Fibroblast of skin of left biceps (primary cell): ENCODE measurements at regions not wholly inside any gene's neighbourhood (a gene's known extent, or its start where the extent isn't known, plus 50 kb on each side); places are given as distances from the start of the nearest gene placed in this dataset.
"Not testable (repeated sequence)": the region's sequence is repeated elsewhere in the genome, so short reads cannot be mapped to it uniquely, and the experiment has no call there.

Experiments used
- DNase-seq, 2 experiments: peaks; one replicate each; pipeline ENCODE4 v3.0.0-alpha.2; 2013; ENCODE audit warnings: low read depth in 2 of 2

DNA sequence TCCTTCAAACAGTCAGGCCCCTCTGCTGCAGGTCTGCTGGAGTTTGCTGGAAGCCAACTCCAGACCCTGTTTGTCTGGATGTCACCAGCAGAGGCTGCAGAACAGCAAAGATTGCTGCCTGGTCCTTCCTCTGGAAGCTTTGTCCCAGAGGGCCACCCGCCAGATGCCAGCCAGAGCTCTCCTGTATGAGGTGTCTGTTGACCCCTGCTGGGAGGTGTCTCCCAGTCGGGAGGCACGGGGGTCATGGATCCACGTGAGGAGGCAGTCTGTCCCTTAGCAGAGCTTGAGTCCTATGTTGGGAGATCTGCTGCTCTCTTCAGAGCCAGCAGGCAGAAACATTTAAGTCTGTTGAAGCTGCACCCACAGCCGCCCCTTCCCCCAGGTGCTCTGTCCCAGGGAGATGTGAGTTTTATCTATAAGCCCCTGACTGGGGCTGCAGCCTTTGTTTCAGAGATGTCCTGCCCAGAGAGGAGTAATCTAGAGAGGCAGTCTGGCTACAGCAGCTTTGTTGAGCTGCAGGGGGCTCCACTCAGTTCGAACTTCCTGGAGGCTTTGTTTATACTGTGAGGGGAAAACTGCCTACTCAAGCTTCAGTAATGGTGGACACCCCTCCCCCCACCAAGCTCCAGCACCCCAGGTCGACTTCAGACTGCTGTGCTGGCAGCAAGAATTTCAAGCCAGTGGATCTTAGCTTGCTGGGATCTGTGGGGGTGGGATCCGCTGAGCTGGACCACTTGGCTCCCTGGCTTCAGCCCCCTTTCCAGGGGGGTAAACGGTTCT is 72.1 kb downstream of the OGFRL1 start:
- DNase-seq: not testable (repeated sequence)

GRCh38 chr6:71364889-71365542 is 76.4 kb downstream of the OGFRL1 start:
- DNase-seq: no peak

DNA sequence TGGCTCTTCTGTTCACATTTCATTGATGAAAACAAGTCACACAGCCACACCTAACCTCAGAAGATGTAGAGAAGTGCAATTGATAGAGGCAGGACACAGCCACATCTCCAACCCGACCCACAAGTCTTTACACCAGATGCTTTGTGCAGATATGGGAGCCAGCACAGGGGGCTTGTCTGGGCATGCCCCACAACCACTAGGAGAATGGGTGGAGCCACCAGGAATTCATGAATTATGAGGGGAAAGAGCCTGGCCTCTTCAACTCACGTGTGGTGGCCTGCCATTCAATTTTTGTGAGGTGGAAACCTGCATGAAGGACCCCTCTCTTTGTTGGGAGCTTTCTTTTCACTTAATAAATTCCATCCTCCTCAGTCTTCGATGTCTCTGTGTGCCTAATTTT is 79.1 kb downstream of the OGFRL1 start:
- DNase-seq: no peak

- no peak for DNase-seq
These were observed 79.7 kb downstream of the OGFRL1 start for GRCh38 chr6:71368284-71368683.

DNA sequence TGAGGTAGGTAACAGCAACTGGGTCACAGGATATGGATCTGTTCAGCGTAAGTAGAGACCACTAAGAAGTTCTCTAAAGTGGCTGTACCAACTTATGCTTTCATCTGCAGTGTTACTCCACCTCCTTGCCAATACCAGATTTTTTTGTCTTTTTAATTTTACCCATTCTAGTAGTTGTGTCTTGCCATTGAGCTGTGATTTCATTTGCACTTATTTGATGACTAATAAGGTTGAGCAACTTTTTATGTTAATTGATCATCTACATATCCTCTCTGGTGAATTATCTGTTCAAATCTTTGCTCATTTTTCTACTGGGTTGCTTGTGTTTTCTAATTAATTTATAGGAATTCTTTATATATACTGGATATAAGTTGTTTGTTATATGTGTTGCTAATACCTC is 82.9 kb downstream of the OGFRL1 start:
- no peak for DNase-seq

GRCh38 chr6:71373943-71374342 is 85.3 kb downstream of the OGFRL1 start:
- DNase-seq: no peak

DNA sequence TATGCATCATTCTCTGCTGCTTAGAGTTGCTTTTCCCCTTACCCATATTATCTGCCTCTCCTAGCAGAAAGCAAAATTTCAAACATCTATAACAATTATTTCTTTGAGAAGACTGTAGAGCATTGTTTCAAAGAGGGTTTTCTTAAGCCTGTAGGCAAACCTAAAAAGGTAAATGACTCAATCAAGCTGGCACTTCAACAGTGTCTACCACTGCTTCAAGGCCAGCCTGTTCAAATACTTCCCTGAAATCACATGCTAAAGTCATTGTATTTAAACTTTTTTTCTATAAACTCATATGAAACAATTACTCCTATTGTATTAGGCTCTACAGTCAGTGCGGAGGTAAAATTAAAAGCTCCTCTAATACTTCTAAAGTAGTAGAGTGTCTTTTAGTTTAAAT is 87.1 kb downstream of the OGFRL1 start:
- DNase-seq: no peak

GRCh38 chr6:71376830-71377229 is 88.2 kb downstream of the OGFRL1 start:
- no peak for DNase-seq

- DNase-seq: no peak
These were observed 94.9 kb downstream of the OGFRL1 start for GRCh38 chr6:71383476-71383875.

DNA sequence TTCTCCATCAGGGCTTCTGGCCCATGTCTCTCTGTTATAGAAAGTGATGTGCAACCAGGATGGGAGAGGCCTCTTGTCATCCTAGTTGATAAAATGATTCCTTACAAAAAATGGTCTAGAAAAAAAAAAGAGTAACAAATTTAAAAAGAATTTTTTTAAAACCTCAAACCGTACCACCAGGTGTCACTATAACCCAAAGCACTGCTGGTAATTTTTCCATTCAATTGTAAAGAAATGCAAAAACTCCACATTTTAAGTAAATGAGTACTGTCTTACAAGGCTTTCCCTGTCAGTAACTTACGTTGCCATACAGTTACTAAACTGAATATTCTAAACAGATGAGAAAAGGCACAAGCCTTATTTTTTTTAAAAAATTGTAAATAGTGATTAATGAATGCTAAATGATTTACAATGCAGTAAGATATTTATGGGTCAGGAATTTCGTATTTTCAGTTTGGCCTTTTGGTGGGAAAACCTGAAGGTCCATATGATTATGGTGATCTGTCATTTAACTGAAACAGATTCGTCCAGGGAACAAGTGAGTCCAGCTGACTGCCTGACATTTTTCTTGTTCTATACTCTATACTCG is 95.4 kb downstream of the OGFRL1 start:
- no peak for DNase-seq

- DNase-seq: no peak
These were observed 96.7 kb downstream of the OGFRL1 start for GRCh38 chr6:71385111-71385822.

- DNase-seq: no peak
These were observed 97.6 kb downstream of the OGFRL1 start for GRCh38 chr6:71386215-71386614.

- no peak for DNase-seq
These were observed 98.6 kb downstream of the OGFRL1 start for GRCh38 chr6:71387179-71387578.

GRCh38 chr6:71388068-71388744 is 99.6 kb downstream of the OGFRL1 start:
- no peak for DNase-seq

DNA sequence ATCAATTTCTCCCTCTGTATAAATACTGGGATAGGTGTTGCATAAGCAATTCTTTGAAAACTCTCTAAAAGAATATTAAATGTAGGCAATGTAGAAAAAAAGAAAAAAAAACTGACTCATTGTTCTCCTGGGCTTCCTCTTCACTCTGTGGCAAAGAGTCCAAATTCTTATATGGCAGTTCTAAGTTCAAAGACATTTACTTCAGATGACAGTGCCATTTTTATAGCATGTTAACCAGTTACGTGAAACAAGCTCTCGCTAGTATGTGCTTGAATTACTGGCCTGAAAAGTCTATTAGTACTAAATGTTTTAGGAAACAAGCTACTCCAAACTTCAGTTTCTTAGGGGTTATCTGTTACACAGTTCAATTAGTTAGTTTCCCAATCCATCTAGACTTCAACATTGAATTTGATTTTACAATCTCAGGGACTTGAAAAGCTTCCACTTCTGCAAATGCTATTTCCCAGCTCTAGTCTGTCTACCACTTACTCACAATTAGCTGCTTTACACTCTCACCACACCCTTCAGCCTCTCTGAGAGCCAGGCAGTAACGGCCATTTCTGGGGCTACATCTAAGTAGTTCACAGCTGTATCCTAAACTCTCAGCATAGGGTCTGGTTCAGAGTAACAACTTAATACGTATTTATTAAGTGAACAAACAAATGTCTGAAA is 100.4 kb downstream of the OGFRL1 start:
- no peak for DNase-seq

DNA sequence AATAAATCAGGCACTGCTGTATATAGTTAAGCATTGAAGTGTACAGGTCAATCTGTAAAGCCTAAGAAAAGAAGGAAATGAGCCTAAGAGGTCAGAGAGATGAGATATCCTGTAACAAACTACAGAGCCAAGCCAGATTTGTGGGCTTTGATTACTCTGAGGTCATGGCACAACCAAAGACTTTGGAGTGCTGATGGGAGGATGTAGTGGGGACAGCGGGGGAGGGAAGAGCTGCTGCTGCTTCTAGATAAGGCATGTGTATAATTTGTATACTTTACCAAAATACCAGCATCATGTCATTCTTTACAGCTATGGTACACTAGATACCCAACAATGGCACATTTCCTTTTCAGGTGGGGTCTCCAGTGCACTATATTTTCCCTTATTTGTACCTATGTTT is 102.5 kb downstream of the OGFRL1 start:
- no peak for DNase-seq

GRCh38 chr6:71392276-71392675 is 103.7 kb downstream of the OGFRL1 start:
- DNase-seq: no peak

- DNase-seq: no peak
These were observed 104.9 kb downstream of the OGFRL1 start for GRCh38 chr6:71393471-71393870.

GRCh38 chr6:71393981-71394432 is 105.4 kb downstream of the OGFRL1 start:
- DNase-seq: no peak

GRCh38 chr6:71394926-71395325 is 106.3 kb downstream of the OGFRL1 start:
- DNase-seq: no peak

DNA sequence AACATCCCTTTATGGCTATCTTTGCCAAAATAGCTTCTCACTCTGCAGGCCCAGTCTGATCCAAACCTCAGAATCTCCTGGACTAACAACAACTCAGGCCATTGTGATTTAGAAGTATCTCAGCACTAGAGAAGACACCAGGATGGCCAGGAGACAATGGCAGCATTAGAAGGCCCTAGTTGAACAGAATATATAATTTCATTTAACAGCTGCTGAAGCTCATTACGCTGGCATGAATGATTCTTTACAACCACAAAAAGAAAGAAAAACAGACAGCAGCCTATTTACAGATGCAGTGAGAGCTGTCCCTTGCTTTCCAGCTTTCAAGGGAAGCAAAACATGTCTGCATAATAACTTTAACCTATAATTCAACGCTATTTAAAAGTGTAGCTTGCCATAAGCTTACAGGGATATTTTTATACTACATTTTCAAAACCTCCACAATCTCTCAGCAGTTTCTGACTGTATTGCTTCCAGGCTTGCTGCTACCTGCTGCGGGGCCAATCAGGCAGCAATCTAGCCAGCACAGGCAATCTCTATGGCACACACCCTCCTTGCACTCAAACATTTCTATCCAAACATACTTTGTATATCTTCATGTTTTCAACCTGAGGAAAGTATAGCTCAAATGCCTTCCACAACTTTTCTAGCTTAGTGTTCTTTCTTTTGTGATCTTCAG is 107.3 kb downstream of the OGFRL1 start:
- no peak for DNase-seq
